Common myeloid progenitor, CD34-positive (primary cell): ENCODE measurements at regions not wholly inside any gene's neighbourhood (a gene's known extent, or its start where the extent isn't known, plus 50 kb on each side); places are given as distances from the start of the nearest gene placed in this dataset.

Experiments used
- CTCF ChIA-PET: fragments of 350-600 bp; sonication (Branson Sonifier 250); formaldehyde crosslinking; loops from one replicate; lab custom pipeline; 2021; ENCODE audit warnings: antibody characterized with exemption; lab: Charles Lee
- POLR2A ChIA-PET: fragments of 350-600 bp; sonication (Branson Sonifier 250); formaldehyde crosslinking; loops from one replicate; lab custom pipeline; 2021; ENCODE audit warnings: antibody characterized with exemption; lab: Charles Lee
- DNase-seq, 3 donors: peaks; one replicate each; pipeline versions ENCODE4 v3.0.0 to v3.0.0-alpha.2; 2013
- H3K27ac ChIP-seq, 2 experiments: 1 replicate in 1 of 2; 2 replicates in 1 of 2; pipeline ENCODE4 v1.7.0; 2013; ENCODE audit warnings: inconsistent platforms in 2 of 2, low read length in 2 of 2, mild to moderate bottlenecking in 2 of 2, low read depth in 1 of 2, moderate library complexity in 1 of 2; ENCODE audit not compliant: severe bottlenecking in 2 of 2, insufficient read depth in 1 of 2, poor library complexity in 1 of 2
- H3K27me3 ChIP-seq, 5 experiments: replicated peaks in 2 of 5; 1 replicate in 3 of 5; 2 replicates in 2 of 5; pipeline versions ENCODE4 v1.6.1 to v1.7.0; 2013; ENCODE audit warnings: low read length in 4 of 5, mild to moderate bottlenecking in 2 of 5, moderate library complexity in 2 of 5, inconsistent platforms in 1 of 5; ENCODE audit not compliant: insufficient read depth in 5 of 5, control insufficient read depth in 4 of 5
- H3K36me3 ChIP-seq, 4 experiments: 1 replicate in 2 of 4; 2 replicates in 2 of 4; pipeline versions ENCODE4 v1.6.1 to v1.7.0; 2013; ENCODE audit warnings: low read length in 3 of 4, control low read depth in 1 of 4, mild to moderate bottlenecking in 1 of 4; ENCODE audit not compliant: control insufficient read depth in 4 of 4, insufficient read depth in 4 of 4
- H3K4me1 ChIP-seq, 4 experiments: 1 replicate in 3 of 4; 2 replicates in 1 of 4; pipeline versions ENCODE4 v1.6.1 to v1.7.1; 2013; ENCODE audit warnings: low read length in 3 of 4, mild to moderate bottlenecking in 3 of 4, control low read depth in 1 of 4, inconsistent platforms in 1 of 4, moderate library complexity in 1 of 4; ENCODE audit not compliant: control insufficient read depth in 4 of 4, insufficient read depth in 4 of 4; ENCODE audit errors: control extremely low read depth in 1 of 4
- H3K4me3 ChIP-seq, 7 experiments: 1 replicate in 4 of 7; 2 replicates in 3 of 7; pipeline versions ENCODE4 v1.5.1 to v1.7.0; 2013; ENCODE audit warnings: mild to moderate bottlenecking in 7 of 7, low read length in 6 of 7, moderate library complexity in 6 of 7, inconsistent platforms in 2 of 7, low read depth in 2 of 7, control low read depth in 1 of 7; ENCODE audit not compliant: insufficient read depth in 4 of 7, control insufficient read depth in 1 of 7; ENCODE audit errors: extremely low read depth in 1 of 7
- H3K9me3 ChIP-seq, 5 experiments: 1 replicate in 4 of 5; 2 replicates in 1 of 5; pipeline versions ENCODE4 v1.6.1 to v1.7.1; 2013; ENCODE audit warnings: low read length in 4 of 5, mild to moderate bottlenecking in 2 of 5, inconsistent platforms in 1 of 5, low read depth in 1 of 5, moderate library complexity in 1 of 5; ENCODE audit not compliant: control insufficient read depth in 4 of 5, insufficient read depth in 2 of 5; ENCODE audit errors: control extremely low read depth in 1 of 5
- WGBS: methylation state at CpG from one replicate; pipeline ENCODE4 v1.1.5; 2013; ENCODE audit not compliant: insufficient coverage; 5-methylcytosine and 5-hydroxymethylcytosine counted together

- WGBS, result 100% methylated on average over 5 of the region's 5 CpGs
- no peaks in the 10 kb centered on the region for H3K36me3 ChIP-seq
- DNase-seq, result no peak
- POLR2A ChIA-PET, result no interaction called here
- H3K4me1 ChIP-seq, result peaks cover 17 to 28% (median 20%) of the 10 kb centered on the region in 4 experiments
- no peak overlapping the region for H3K4me3 ChIP-seq
- H3K27me3 ChIP-seq, result no peaks in the 10 kb centered on the region
- H3K9me3 ChIP-seq, result peaks cover 0 to 2% (median 0%) of the 10 kb centered on the region in 5 experiments
- no peak overlapping the region for H3K27ac ChIP-seq
- CTCF ChIA-PET, result no interaction called here
These were observed 360.3 kb downstream of the CRPPA start for GRCh38 chr7:16061011-16061410.

- Histone ChIP-seq H3K4me3 (no peak overlapping the region), H3K9me3 (peaks cover 0 to 2% (median 0%) of the 10 kb centered on the region in 5 experiments), H3K36me3 (no peaks in the 10 kb centered on the region), H3K27me3 (no peaks in the 10 kb centered on the region), H3K4me1 (peaks cover 17 to 28% (median 20%) of the 10 kb centered on the region in 4 experiments), H3K27ac (no peak overlapping the region)
- POLR2A ChIA-PET, result no interaction called here
- CTCF ChIA-PET, result no interaction called here
- DNase-seq, result no peak
These were observed 360.8 kb downstream of the CRPPA start for GRCh38 chr7:16060502-16060901.

- WGBS, result no CpG with 5 or more reads among the region's 2 CpGs
- H3K4me3 ChIP-seq, result no peak overlapping the region
- POLR2A ChIA-PET, result no interaction called here
- H3K27me3 ChIP-seq, result no peaks in the 10 kb centered on the region
- peaks cover 0 to 2% (median 0%) of the 10 kb centered on the region in 5 experiments for H3K9me3 ChIP-seq
- no peak overlapping the region for H3K27ac ChIP-seq
- H3K4me1 ChIP-seq, result no peaks in the 10 kb centered on the region
- no peak for DNase-seq
- CTCF ChIA-PET, result no interaction called here
- H3K36me3 ChIP-seq, result no peaks in the 10 kb centered on the region
These were observed 365.9 kb downstream of the CRPPA start for GRCh38 chr7:16055263-16055976.

DNA sequence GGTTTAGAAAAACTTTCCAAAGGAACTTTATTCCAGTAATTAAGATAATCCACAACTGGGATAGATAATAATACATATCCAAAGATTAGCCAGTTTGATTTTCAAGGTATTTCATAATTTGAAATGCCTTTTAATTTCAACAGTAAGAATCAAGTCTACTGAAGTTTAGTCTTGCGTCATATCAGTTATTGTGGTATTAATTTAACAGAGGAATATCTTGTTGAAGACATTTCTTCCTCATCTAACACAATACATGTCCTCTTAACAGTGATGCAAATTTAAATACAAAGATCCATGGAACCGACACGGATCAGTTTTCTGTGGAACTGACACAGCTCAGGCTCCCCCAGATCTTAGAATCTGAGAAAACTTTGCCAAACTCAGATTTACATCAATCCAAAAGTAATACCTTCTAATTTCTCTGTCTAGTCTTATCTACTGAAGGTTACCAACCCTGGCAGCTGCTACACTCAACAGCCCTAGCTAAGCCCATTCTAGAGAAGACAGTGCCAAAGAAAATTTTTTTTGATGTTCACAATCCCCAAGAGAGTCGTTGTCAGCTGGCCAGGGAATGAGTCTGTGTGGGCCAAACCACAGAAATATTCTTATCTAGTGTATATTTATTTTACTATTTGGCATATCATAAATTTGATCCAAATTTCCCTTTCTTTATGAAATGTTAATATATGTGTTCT, 365.2 kb upstream of the MEOX2 start:
- H3K4me3 ChIP-seq, result no peak overlapping the region
- no peaks in the 10 kb centered on the region for H3K36me3 ChIP-seq
- H3K27ac ChIP-seq, result no peak overlapping the region
- CTCF ChIA-PET, result no interaction called here
- no peaks in the 10 kb centered on the region for H3K4me1 ChIP-seq
- POLR2A ChIA-PET, result no interaction called here
- H3K27me3 ChIP-seq, result no peaks in the 10 kb centered on the region
- WGBS, result 100% methylated on average over 2 of the region's 4 CpGs
- DNase-seq, result no peak
- H3K9me3 ChIP-seq, result no peaks in the 10 kb centered on the region

GRCh38 chr7:16046041-16046440, 359.6 kb upstream of the MEOX2 start:
- ChIA-PET POLR2A (no interaction called here), CTCF (no interaction called here)
- H3K4me1 ChIP-seq, result no peaks in the 10 kb centered on the region
- no peak for DNase-seq
- no peaks in the 10 kb centered on the region for H3K27me3 ChIP-seq
- WGBS, result 94% methylated on average over 2 of the region's 3 CpGs
- no peak overlapping the region for H3K27ac ChIP-seq
- no peak overlapping the region for H3K4me3 ChIP-seq
- no peaks in the 10 kb centered on the region for H3K36me3 ChIP-seq
- no peaks in the 10 kb centered on the region for H3K9me3 ChIP-seq

- Histone ChIP-seq H3K27me3 (no peaks in the 10 kb centered on the region), H3K4me3 (no peak overlapping the region), H3K36me3 (no peaks in the 10 kb centered on the region), H3K27ac (no peak overlapping the region), H3K4me1 (no peaks in the 10 kb centered on the region), H3K9me3 (no peaks in the 10 kb centered on the region)
- WGBS, result 100% methylated on average over 2 of the region's 3 CpGs
- ChIA-PET CTCF (no interaction called here), POLR2A (no interaction called here)
- DNase-seq, result no peak
These were observed 358.8 kb upstream of the MEOX2 start for GRCh38 chr7:16045296-16045695.

DNA sequence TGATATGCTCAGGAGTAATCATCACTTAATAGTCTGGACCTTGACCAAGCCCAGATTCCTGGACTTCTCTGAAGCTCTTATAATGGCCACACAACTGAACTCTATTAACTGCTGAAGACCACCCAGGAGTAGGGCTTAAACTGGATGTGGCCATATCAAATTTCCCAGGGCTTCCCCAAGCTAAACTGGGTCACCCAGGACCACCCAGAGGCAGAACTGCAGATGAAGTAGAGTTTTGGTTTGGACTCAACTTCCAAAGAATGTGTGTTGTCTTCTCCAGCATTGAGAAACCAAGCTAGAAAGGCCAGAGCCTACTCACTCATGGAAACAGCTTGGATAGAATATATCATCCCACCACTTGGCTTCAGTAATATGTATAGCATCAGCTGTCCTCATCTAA, 358.2 kb upstream of the MEOX2 start:
- ChIA-PET CTCF (no interaction called here), POLR2A (no interaction called here)
- DNase-seq, result no peak
- Histone ChIP-seq H3K27me3 (no peaks in the 10 kb centered on the region), H3K4me3 (no peak overlapping the region), H3K9me3 (no peaks in the 10 kb centered on the region), H3K27ac (no peak overlapping the region), H3K36me3 (no peaks in the 10 kb centered on the region), H3K4me1 (no peaks in the 10 kb centered on the region)
